Skeletal muscle cell (primary cell): ENCODE measurements at regions not wholly inside any gene's neighbourhood (a gene's known extent, or its start where the extent isn't known, plus 50 kb on each side); places are given as distances from the start of the nearest gene placed in this dataset.
A peak's percentile ranks its signal among the peaks of the same experiment; 100 is the strongest.

Source experiments
- DNase-seq: peaks from one replicate; pipeline ENCODE4 v3.0.0-alpha.2; 2010; ENCODE audit warnings: low read depth
- H3K4me3 ChIP-seq: 2 replicates; pipeline ENCODE4 v1.5.1; 2011; ENCODE audit warnings: low read depth, mild to moderate bottlenecking, control low read depth, low read length, moderate library complexity

- no peak overlapping the region for H3K4me3 ChIP-seq
- DNase-seq = no peak
These were observed 123.9 kb upstream of the NCAM1 start for GRCh38 chr11:112837162-112837826.

- H3K4me3 ChIP-seq = no peak overlapping the region
- DNase-seq = no peak
These were observed 122.2 kb upstream of the NCAM1 start for GRCh38 chr11:112839051-112839450.

- no peak for DNase-seq
- H3K4me3 ChIP-seq = no peak overlapping the region
These were observed 119.5 kb upstream of the NCAM1 start for GRCh38 chr11:112841729-112842128.

GRCh38 chr11:112842151-112842550 lies 119.1 kb upstream of the NCAM1 start:
- DNase-seq = no peak
- no peak overlapping the region for H3K4me3 ChIP-seq

- no peak for DNase-seq
- H3K4me3 ChIP-seq = no peak overlapping the region
These were observed 116.7 kb upstream of the NCAM1 start for GRCh38 chr11:112844517-112844916.

GRCh38 chr11:112847568-112847967 lies 113.7 kb upstream of the NCAM1 start:
- no peak for DNase-seq
- H3K4me3 ChIP-seq = no peak overlapping the region

GRCh38 chr11:112852143-112852866 lies 108.9 kb upstream of the NCAM1 start:
- no peak for DNase-seq
- H3K4me3 ChIP-seq = no peak overlapping the region

- no peak overlapping the region for H3K4me3 ChIP-seq
- DNase-seq = no peak
These were observed 105.1 kb upstream of the NCAM1 start for GRCh38 chr11:112856133-112856532.

- no peak overlapping the region for H3K4me3 ChIP-seq
- no peak for DNase-seq
These were observed 104.6 kb upstream of the NCAM1 start for GRCh38 chr11:112856591-112856990.

GRCh38 chr11:112858289-112859023 lies 102.8 kb upstream of the NCAM1 start:
- DNase-seq = no peak
- H3K4me3 ChIP-seq = no peak overlapping the region

GRCh38 chr11:112859787-112860186 lies 101.4 kb upstream of the NCAM1 start:
- DNase-seq = no peak
- H3K4me3 ChIP-seq = no peak overlapping the region

- no peak overlapping the region for H3K4me3 ChIP-seq
- no peak for DNase-seq
These were observed 99.9 kb upstream of the NCAM1 start for GRCh38 chr11:112861356-112861755.

- H3K4me3 ChIP-seq = no peak overlapping the region
- no peak for DNase-seq
These were observed 97.9 kb upstream of the NCAM1 start for GRCh38 chr11:112863305-112863704.

GRCh38 chr11:112864672-112865071 lies 96.5 kb upstream of the NCAM1 start:
- no peak overlapping the region for H3K4me3 ChIP-seq
- no peak for DNase-seq

- DNase-seq = no peak
- no peak overlapping the region for H3K4me3 ChIP-seq
These were observed 89.2 kb upstream of the NCAM1 start for GRCh38 chr11:112871909-112872500.

- no peak overlapping the region for H3K4me3 ChIP-seq
- no peak for DNase-seq
These were observed 86.2 kb upstream of the NCAM1 start for GRCh38 chr11:112874980-112875379.

GRCh38 chr11:112877581-112877980 lies 83.6 kb upstream of the NCAM1 start:
- DNase-seq = no peak
- no peak overlapping the region for H3K4me3 ChIP-seq

- peak; percentile 29 for DNase-seq
- no peak overlapping the region for H3K4me3 ChIP-seq
These were observed 83.1 kb upstream of the NCAM1 start for GRCh38 chr11:112878033-112878601.

GRCh38 chr11:112880495-112880894 lies 80.7 kb upstream of the NCAM1 start:
- no peak overlapping the region for H3K4me3 ChIP-seq
- DNase-seq = no peak

GRCh38 chr11:112881461-112881860 lies 79.8 kb upstream of the NCAM1 start:
- DNase-seq = no peak
- peak overlapping the region; percentile 28 for H3K4me3 ChIP-seq
